GM18858 (cell line): ENCODE measurements at regions not wholly inside any gene's neighbourhood (a gene's known extent, or its start where the extent isn't known, plus 50 kb on each side); places are given as distances from the start of the nearest gene placed in this dataset.

Experiments used
- ATAC-seq: cut with Tn5 transposase; IDR thresholded peaks from one replicate; pipeline ENCODE4 v1.9.1; 2021; ENCODE audit not compliant: unreplicated experiment

DNA sequence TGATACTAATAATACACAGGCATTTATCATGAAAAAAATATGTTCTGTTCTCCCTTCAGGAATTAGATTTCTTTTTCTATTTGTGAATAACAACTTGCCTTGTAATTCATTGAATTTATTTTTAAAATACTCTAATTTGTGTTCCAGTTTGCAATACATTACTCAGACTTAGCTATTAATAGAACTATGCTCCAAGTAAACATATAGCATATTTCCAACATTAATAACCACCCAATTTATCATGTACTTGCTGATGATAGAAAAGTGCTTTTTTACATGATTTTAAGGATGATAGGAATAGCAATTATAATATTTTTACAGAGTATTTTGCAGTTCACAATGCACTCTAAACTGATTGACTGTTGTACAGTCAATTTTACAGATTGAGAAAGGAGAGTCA lies 338.8 kb upstream of the SEMA3D start:
- no peak for ATAC-seq

DNA sequence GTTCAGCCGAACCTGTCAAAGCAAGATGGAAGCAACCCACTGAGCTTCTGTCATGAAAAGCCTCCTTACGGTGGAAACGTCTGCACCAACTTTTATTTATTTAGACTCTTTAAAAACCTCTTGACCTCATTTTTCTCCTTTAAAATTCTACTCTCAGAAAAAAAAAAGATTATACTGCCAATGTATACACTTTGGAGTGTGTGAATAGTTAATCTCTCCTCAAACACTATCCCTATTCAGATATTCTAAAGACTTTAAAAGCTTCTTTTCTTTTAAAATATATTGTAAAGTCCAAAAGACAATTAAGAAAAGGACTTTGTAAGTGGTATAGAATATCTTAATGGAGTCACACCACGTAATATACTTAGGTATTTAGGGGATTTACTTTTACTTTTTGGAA lies 335.2 kb upstream of the SEMA3D start:
- no peak for ATAC-seq

DNA sequence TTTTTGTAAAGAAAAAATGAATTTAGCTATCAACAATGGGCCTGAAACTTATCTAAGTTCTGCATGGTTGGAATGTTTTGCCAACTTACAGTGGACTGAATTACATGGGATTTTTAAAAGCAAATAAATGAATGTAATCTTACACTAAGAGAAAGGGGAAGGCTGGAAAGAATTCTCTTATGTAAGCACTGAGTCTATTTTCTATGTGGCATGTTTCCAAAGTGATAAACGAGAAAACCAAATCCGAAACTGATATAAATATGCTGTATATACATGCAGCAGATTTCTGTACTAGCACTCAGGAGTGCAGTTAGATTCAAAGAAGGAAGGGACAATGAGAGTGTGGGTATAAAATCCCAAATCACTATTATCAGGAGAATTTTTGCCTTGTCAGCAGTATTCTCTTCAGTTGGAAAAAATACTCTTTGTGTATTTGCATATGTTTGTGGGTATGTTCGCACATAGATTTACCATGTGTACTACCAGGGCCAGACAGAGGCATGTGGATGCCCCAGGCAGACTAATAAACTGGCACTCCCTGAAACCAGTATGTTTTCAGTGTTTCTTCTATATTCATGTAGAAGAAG lies 334.3 kb upstream of the SEMA3D start:
- no peak for ATAC-seq

DNA sequence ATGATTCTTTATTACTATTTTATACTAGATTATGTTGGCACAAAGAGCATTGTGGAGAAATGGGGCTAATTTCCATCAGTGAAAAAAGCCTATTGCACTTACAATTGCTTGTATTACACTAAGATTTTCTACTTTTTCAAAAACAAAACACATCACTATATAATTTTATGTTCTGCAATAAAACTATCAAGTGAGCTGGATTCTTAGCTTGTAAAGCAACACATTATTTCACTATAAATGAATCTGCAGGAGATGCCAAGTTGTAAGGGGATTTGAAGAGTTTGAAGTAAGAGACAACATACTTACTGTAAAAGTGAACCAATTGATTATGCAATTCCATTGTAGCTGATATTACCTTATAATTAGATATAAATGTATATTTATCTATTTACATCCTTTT lies 333.3 kb upstream of the SEMA3D start:
- no peak for ATAC-seq

DNA sequence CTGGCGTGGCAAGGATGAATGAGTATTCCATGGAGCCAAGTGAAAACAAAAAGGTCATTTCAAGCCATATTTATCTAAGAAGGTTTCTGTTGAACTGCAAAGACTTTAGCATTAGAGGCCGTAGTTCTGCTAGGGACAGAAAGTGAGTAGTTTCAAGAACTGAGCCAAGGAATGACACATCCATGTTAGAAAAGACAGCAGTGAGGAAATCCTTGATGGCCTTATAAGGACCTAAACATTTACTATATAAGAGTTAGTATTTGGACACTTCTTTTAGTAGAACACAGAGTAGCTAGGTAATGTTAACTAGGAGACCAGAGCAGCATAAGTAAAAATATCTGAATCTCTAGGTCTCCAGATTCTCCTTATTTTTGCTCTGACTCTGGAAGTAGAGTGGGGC lies 329.8 kb upstream of the SEMA3D start:
- ATAC-seq: no peak

DNA sequence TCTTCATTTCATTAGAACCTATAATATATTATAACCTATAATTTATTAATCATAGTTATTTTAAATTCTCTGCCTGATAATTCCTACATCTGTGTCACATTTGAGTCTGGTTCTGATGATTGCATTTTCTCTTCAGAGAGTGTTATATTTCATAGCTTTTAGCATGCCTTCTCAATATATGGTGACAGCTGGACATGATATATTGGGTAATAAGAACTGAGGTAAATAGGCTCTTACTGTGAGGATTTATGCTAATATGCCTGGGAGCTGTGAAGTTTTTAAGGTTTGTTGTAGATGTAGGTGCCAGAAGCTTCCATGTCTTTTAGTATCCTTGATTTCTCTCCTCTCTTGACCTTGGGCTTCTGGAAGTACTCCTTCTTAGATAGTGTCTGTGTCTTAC lies 325.9 kb upstream of the SEMA3D start:
- ATAC-seq: no peak

DNA sequence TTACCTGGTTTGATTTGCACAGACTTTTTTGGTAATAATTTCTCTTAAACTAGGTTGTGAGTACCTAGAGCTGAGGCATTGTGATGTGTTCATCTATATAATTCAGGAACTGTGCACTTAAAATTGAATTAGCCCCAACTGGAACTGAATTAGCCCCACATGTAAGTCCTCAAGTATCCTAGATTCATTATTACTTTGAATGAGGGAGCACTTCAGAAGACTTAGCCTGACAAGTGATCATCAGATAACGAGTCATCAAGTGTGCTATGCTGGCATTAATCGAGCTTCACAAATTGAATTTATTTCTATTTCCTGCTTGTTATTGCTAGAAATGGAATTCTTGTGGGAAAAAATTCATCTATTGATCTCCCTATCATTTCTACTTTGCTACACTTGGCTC lies 323.4 kb upstream of the SEMA3D start:
- no peak for ATAC-seq

DNA sequence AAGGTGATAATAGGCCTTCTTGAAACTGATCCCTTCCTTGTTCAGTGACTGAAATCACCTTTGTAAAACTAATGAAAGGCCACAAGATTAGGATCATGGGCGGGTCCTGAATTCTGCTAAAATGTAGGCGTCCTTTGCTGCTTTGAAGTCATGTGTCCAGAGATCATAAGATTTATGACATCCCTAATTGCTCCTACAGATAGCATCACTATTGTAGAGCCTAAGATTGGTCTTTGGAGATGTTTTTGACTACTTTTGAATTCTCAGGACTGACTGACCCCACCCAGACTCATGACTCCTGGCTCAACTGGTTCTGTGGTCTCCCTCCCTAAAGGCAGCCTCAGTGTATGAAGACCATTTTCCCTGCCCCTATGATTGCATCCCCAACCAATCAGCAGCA lies 322.6 kb upstream of the SEMA3D start:
- ATAC-seq: no peak

DNA sequence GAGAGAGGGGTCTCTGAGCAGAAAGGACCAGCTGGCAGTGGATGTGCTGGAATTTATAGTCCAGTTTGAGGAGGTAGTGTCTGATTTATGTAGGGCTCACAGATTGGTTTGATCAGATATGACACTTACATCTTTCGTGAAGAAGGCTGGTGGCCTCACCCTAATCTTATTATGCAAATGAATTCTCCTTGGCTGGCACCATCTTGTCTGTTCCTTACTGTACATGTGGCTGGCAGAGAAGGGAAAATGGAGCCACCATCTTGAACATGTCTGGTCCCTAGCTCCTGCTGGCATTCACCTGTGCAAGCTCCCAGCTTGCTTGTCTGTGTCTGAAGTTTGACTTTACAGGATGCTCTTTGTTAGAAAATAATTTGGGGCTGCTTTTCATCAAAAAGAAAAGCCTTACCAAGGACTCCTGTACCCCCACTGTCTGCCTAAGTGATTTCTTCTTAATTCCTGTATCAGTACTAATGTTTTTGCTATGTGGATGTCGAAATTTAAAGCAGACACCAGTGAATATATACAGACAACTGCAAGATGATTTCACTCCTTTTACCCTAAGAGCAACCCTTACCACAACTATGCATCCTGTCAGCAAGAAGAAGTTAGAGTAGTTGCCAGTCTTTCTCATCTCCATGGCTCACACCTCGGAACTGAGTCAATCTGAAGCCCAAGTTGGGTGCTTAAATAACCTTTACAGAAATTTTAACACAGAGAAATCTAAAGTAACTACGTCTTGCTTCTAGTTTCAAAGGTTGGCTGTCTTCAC lies 322.0 kb upstream of the SEMA3D start:
- ATAC-seq: no peak

DNA sequence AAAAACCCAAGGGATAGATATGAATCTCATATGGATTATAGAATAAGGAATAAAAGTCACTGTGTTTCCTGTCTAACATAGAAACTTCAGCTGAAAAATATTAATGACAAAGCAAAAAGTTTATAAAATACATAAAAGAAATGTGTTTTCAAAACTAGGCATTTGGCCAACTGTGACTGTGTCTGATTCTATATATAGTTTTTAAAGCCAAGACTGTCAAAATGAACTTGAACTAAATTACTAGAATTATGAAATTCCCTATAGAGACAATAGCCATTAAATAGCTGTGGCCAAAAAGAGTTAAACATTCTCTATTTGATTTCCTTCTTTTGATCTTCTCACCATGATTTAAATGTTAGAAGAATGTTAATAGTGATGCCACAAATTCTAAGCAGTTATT lies 311.2 kb upstream of the SEMA3D start:
- ATAC-seq: no peak

DNA sequence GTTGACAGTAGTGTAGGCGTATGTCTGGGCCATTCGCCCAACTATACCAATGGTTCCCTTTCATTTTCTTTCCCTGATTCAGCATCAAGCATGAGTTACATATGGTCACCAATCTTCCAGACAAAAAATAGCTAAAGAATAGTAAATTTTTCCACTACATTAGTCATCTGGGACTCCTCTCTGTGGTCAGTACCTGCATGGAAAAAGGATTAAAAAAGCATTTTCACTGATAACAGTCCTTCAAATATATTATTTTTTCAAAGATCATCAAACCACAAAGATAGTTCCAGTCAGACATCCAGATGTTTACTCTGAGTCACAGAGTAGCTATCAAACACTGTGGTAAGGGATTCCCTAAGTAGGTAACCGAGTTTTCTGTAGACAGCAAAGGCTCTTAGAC lies 302.6 kb upstream of the SEMA3D start:
- no peak for ATAC-seq

DNA sequence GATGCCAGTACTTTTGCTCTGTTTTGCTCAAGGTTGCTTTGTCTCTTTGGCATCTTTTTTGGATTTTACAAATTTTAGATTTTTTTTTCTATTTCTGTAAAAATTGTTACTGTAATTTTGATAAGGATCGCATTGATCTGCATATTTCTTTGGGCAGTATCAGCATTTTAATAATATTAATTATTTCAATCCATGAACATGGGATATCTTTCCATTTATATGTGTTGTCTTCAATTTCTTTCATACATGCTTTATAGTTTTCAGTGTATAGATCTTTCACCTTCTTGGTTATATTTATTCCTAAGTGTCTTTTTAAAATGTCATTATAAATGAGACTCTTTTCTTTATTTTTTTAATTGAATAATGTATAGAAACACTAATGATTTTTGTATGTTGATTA lies 301.6 kb upstream of the SEMA3D start:
- ATAC-seq: no peak

DNA sequence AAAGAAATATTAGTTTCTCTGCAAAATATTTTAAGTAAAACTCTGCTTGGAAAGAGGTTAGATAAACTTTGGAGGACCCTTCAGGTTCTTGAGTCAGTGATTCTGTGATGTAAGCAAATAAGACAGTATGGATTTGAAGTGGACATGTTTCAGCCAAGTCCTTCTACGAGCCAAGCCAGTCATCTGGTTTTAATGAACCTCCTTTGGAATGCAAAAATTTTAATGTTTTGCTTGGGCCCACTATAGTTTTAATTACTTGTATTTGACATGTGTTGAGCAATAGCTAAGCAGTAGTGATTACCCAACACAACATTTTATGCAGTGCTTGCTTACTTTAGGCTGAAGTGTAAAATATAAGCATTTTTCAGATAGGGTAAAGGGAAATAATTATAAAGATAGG lies 296.3 kb upstream of the SEMA3D start:
- ATAC-seq: no peak

DNA sequence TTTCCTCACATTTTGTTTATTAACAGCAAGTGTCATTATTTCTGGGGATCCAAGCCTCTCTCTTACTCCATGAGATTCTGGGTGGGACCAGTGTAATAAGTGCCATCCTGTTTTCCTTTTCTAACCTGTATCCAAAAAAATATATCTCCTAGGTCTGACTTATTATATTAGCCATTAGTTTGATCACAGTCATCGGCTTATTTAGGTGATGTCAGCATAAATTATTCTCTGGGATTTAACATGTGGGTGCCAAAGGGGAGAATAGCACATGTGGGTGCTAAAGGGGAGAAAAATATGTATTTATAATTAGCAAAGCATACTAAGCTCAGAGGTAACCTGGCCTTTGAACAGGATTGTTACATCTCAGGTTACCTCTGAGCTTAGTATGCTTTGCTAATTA lies 293.8 kb upstream of the SEMA3D start:
- no peak for ATAC-seq

DNA sequence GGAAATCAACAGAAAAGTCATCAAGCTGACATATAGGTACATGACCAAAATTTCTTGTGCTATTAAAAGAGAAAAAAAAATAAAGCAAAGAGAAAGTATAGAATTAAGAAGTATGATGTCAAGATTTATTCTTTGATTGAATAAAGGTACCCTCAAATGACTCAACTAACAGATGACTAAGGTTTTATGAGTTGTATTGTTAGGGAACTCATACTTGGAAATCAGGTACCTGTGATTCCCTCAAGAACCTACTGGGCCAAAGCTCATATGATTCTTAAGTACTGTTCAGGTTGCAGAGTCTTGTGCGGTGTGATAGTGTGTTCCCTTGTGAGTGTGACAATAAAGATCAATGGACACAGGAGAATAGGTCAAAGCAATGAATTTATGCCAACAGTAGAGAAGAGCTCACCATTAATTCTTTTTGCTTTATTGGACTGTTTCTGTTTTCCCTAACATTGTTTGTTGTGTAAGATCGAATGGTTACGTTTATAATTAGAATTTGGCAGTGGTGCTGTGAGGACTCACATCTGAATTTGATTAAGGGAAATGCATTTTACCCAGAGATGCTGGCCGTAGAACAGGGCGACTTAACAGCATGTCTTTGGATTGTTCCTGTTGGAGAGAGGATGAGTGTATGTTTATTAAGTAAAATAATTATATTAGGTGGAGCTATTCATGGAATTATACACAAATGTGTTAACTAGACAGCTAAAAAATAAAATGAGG lies 293.2 kb upstream of the SEMA3D start:
- no peak for ATAC-seq

DNA sequence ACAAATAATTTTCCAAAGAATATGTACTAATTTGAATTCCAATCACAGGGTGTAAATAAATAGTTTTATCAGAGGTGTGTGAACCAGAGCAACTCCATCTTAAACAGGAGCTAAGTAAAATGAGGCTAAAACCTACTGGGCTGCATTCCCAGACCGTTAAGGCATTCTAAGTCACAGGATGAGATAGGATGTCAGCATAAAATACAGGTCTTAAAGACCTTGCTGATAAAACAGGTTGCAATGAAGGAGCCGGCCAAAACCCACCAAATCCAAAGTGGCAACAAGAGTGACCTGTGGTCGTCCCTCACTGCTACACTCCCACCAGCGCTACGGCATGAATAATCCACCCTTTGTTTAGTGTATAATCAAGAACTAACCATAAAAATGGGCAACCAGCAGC lies 291.7 kb upstream of the SEMA3D start:
- no peak for ATAC-seq

DNA sequence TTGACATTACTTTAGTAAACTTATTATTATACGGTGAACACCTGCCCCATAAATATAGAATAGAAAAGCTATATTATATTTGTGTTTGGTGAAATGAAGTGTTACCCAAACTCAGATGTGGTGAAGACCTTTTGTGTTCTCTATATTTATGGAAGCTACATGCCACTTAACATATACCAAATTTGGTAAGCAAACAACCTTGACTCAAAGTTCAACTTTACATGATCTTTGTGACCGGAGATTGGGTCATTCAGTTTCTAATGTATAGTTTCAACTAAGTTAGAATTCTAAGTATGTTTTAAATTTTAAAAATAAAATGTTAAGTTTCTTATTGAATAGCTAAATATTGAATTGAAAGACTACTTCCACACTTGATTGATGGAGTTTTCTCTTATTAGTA lies 288.6 kb upstream of the SEMA3D start:
- no peak for ATAC-seq

DNA sequence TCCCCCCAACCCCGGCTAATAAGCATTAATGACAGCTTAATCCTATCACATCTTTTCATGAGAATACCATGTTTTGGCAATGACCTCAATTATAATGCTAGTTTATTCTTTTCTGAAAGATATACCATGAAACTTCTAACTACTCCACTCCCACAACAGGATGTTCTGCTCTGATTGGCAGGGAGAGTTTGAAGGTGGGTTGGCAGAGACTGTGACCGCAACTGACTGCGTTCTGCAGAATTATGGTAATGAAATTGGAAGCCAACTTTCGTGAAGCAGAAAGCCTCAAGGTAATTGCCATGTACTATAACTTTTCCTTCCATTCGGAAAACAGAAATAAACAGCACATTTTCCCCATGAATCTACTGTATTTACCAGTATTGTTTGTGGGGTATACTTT lies 288.2 kb upstream of the SEMA3D start:
- ATAC-seq: peak; percentile 29

DNA sequence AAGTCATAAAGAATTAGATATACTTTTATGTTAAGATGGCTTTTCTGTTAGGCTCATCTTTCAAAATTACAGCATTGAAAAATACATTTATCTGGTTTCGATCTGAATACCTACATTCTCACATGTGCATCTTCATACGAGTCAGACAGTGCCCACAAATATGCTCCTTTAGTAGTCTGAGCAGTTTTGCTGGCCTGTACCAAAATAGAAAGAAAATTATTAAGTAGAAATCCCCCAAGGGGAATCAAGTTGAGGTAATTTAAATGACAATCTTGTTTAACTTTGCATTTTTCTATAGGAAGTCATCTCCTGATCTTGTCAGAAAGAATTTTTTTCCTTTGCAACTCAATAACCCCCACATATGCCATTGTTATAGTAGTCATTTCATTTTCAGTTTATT lies 287.4 kb upstream of the SEMA3D start:
- ATAC-seq: peak; percentile 74

DNA sequence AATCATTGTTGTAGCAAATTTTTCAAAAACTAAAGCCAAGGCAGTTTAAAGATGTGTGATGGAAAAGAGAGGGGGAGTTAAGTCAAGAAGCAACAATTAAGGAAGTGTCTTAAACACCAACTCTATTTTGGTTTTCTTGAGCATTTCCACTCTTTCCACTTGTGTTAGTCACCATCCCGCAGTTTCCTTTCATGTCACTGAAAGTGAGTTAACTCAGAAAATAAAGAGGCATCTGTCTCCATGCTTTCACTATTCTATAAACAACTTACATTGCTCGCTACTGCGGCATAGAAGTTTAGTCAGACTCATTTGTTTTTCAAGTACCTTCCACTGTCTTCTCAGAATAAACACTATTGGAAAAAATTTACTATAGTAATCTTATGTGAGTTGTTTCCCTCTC lies 284.9 kb upstream of the SEMA3D start:
- peak; percentile 32 for ATAC-seq

DNA sequence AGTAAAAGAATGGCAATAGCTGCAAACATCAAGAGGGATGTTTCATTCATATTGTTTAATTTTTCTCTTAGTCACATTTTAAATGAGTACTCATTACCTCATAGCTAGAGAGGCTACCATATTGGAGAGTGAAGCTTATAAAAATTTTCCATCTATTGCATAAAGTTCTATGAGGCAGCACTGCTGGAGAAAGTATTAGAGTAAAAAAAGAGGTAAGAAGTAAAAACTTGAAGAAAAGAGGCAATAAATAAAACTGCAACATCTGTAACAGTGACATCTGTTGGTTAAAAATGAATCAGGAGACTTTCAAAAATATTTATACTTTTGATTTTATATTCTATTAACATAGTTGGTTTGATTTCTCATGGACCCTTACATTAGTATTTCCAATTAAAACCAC lies 284.5 kb upstream of the SEMA3D start:
- ATAC-seq: no peak

DNA sequence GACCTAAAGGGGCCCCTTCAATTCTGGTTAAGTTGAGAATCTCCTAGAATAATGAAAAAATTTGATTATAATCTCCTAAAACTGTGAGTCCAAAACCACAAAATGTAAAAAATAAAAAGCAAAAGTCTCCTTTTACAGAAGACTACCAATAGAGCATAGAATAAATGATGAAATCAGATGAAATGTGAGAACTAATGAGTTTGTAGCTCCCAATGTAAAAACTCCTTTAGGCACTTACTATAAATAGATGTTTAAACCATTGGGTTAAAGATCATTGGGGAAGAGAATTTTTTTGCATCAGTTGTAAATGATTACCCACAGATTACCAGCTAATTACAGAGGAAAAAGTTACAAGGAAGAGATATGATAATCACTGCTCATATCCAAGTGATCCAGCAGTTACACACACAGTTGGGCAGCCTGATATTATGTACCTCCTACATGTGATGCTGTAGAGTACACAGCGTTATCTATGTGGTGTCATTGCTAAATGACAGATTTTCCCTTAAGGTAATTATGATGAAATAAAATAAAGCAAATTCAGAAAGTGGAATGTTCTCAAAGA lies 282.7 kb upstream of the SEMA3D start:
- no peak for ATAC-seq
